GM18499 (cell line): ENCODE measurements at regions not wholly inside any gene's neighbourhood (a gene's known extent, or its start where the extent isn't known, plus 50 kb on each side); places are given as distances from the start of the nearest gene placed in this dataset.

Experiments
- ATAC-seq: cut with Tn5 transposase; IDR thresholded peaks from one replicate; pipeline ENCODE4 v1.9.1; 2021; ENCODE audit warnings: moderate number of reproducible peaks; ENCODE audit not compliant: insufficient read depth, unreplicated experiment

DNA sequence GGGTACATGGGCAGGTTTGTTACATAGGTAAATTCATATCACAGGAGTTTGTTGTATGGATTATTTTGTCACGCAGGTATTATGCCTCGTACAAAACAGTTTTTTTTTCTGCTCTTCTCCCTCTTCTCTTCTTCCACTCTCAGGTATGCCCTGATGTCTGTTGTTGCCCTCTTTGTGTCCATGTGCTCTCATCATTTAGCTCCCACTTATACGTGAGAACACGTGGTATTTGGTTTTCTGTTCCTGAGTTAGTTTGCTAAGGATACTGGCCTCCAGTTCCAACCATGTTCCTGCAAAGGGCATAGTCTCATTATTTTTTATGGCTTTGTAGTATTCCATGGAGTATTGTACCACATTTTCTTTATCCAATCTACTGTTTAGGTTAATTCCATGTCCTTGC lies 65.7 kb downstream of the UNC5CL start:
- ATAC-seq = no peak

GRCh38 chr6:40972814-40973213 lies 66.2 kb downstream of the UNC5CL start:
- no peak for ATAC-seq

DNA sequence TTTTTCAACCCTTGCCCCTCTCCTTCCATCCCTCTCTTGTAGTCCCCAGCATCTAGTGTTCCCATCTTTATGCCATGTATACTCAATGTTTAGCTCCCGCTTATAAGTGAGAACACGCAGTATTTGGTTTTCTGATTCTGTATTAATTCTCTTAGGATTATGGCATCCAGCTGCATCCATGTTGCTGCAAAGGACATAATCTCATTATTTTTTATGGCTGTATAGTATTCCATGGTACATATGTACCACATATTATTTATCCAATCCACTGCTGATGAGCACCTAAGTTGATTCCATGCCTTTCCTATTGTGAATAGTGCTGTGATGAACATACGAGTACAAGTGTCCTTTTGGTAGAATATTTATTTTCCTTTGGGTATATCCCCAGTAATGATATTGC lies 66.8 kb downstream of the UNC5CL start:
- no peak for ATAC-seq

GRCh38 chr6:40968620-40969164 lies 70.3 kb downstream of the UNC5CL start:
- ATAC-seq = no peak

DNA sequence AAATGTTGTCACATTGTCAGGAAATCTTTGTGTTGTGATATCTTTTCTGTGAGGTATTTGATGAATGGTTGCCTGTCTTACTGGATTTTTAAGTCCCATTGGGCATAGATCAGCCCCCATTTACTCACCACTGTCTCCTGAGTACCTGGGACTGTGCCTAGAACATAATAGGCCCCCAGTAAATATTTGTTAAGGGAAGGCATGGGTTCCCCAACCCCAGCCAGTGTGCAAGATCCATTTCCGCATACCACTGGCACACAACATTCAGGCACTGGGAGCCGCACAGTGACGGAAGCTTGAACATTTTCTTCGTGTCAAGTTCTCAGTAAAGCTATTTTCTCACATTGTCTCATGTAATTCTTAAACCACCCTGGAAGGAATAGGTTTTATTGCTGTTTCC lies 72.2 kb downstream of the UNC5CL start:
- ATAC-seq = no peak

- ATAC-seq = no peak
Observed at GRCh38 chr6:40965046-40965445, 74.0 kb downstream of the UNC5CL start.

- ATAC-seq = no peak
Observed at GRCh38 chr6:40963019-40963418, 76.0 kb downstream of the UNC5CL start.

DNA sequence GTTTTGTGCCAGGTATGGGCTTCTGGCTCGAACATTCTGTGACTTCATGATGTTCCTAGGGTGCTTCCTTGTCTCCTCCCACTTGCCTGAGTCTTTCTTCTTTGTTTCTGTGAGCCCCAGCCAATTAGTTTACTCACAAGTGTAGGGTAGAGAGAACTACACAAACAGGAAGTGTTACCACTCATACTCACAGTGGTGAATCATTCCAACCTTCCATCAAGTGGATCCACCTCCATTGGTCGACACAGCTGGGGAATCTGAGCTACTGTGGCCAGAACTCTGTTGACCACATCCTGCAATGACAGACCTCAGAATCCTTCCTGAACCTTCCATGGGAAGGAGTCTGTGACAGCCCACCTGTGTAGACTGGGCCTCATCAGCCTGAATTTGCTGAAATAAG lies 76.8 kb downstream of the UNC5CL start:
- ATAC-seq = no peak

- ATAC-seq = no peak
Observed at GRCh38 chr6:40961831-40962230, 77.2 kb downstream of the UNC5CL start.

- ATAC-seq = no peak
Observed at GRCh38 chr6:40960742-40961430, 78.1 kb downstream of the UNC5CL start.

DNA sequence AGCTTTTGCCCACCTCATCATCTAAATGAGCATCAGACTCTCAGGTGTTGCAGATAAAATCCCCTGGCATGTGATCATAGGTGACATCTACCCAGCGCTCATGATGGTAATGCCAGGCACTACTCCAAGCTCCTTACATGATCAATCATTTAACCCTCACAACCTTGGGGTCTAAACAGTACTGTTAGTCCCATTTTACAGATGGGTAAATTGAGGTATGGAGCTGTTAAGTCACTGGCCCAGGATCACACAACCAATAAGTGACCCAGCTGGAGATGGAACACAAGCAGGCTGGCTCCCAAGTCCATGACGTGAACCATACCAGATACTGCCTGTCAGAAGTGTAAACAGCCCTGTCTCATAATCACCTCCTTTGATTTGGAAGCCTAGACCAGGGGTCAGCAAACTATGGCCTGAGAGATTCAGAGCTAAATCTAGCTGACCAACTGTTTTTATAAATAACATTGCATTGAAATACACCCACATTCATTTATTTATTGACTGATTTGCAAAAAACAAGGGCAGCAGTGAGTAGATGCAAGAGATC lies 79.2 kb downstream of the UNC5CL start:
- ATAC-seq = no peak

- no peak for ATAC-seq
Observed at GRCh38 chr6:40958738-40959137, 80.3 kb downstream of the UNC5CL start.

- ATAC-seq = no peak
Observed at GRCh38 chr6:40957616-40958492, 81.2 kb downstream of the UNC5CL start.

DNA sequence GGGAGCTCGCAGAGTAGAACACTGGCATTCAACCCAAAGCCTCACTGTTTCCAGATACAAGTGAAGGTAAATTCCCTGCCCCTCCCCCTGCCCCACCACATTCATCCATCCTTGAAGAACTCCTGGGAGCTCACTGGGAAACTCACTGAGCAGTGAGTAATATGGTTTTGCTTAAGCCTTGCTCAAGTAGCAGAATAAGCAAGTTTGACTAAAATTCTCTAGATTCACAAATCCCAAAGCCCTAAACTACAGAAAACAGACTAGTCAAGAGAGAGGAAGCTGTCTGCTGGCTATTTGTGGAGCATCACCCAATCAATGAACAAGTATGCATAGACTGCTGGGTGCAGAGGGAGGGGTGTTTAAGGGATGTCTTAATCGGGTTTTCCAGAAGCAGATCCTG lies 82.1 kb downstream of the UNC5CL start:
- ATAC-seq = no peak

- no peak for ATAC-seq
Observed at GRCh38 chr6:40955178-40955545, 83.9 kb downstream of the UNC5CL start.

DNA sequence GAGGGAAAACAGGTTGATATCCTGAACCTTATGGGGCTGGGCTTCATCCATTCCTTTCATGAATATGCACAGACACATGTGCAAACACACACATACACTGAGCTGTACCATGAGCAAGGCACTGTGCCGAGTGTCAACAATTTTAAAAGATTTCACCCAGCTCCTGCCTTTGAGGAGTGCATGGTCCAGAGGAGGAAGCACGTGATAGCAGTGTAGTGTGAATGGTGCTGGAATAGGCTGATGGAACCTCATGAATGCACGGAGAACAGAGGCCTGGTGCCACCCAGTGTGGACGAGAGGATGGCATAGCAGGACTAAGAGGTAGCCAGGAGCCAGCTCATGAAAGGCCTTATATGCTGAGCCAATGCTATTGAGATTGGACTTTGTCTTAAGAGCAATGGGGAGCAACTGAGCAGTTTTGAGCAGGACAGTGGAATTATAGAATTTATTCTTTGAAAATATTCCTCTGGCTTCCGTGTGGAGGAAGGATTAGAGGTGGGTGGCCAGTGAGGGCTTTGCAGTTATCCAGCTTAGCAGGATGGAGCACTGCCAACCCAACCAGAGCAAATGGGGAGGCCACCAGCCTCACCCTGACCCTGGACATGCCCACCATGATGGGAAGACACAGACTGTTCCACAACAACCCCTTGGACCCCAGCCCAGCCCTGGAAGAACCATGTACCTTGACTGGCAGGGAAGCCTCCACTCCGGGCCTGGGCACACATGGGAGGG lies 84.4 kb downstream of the UNC5CL start:
- ATAC-seq = no peak

DNA sequence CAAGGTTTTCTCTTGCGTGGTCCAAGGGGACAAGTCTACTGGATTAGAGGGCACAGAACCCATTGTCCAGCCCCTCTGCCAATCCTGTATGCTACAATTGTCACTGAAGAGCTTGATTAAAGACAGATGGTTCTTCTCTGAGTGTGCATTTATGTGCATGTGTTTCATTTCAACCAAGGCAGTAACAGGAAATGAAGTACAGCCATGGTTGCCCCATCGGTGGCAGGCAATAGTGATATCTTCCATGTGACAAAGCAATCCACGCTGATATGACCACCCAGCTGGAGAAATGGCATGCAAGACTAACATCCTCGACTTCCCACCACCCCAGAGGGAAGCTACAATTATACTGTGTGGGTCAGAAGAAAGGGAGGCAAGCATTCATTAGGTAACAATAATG lies 85.5 kb downstream of the UNC5CL start:
- ATAC-seq = no peak

- ATAC-seq = no peak
Observed at GRCh38 chr6:40950986-40951698, 87.9 kb downstream of the UNC5CL start.

DNA sequence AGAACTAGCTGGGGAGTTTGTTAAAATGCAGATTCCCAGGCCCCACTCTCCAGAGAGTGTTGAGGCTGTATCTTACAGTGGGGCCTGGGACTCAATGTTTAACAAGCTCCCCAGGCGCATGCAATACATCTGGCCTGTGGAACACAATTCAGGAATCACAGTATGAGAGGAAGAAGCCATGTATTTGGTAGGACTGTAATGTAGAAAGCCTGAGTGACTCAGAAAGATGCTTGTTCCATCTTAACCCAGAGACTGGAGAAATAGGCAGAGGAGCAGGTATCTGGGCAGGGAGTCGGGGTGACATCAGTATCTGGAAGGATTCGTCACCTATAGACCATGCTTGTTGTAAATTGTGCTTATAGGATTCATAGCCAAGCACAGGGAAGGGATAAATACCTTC lies 90.5 kb downstream of the UNC5CL start:
- ATAC-seq = no peak
